ENCODE measurements at regions not wholly inside any gene's neighbourhood (a gene's known extent, or its start where the extent isn't known, plus 50 kb on each side); places are given as distances from the start of the nearest gene placed in this dataset.

GRCh38 chr1:29650041-29650400, 413.7 kb downstream of the PTPRU start:
- peaks cover 0 to 3% (median 0%) of the 10 kb centered on the region in 7 donors for H3K9me3 Mint-ChIP-seq
- no peaks in the 10 kb centered on the region for H3K27me3 ChIP-seq (ENCODE audit: control insufficient read depth, insufficient read depth, low read length)
- no peaks in the 10 kb centered on the region for H3K36me3 Mint-ChIP-seq
- no peaks in the 10 kb centered on the region for H3K4me1 Mint-ChIP-seq
- H3K4me1 ChIP-seq (ENCODE audit: control insufficient read depth, insufficient read depth, low read length, poor library complexity, severe bottlenecking) = no peaks in the 10 kb centered on the region
- H3K27ac Mint-ChIP-seq = no peak overlapping the region
- H3K4me3 ChIP-seq (ENCODE audit: low read depth, low read length) = no peak overlapping the region
- H3K9me3 ChIP-seq (ENCODE audit: control insufficient read depth in 2 of 2, low read length in 2 of 2) = no peaks in the 10 kb centered on the region
- no peak for ATAC-seq (ENCODE audit: low read depth in 2 of 2)
- H3K36me3 ChIP-seq (ENCODE audit: control insufficient read depth, insufficient read depth, low read length) = no peaks in the 10 kb centered on the region
- DNase-seq = no peak
- H3K27ac ChIP-seq (ENCODE audit: insufficient read depth, low read length, poor library complexity, severe bottlenecking) = no peak overlapping the region
- peaks cover 4% of the 10 kb centered on the region for H3K27me3 Mint-ChIP-seq
- H3K4me3 Mint-ChIP-seq = no peak overlapping the region

- DNase-seq (no peak), ATAC-seq (ENCODE audit: low read depth in 2 of 2) (no peak)
- Mint-ChIP-seq H3K27me3 (peaks cover 4% of the 10 kb centered on the region), H3K4me3 (no peak overlapping the region), H3K36me3 (no peaks in the 10 kb centered on the region), H3K27ac (no peak overlapping the region), H3K4me1 (no peaks in the 10 kb centered on the region), H3K9me3 (peaks cover 0 to 3% (median 0%) of the 10 kb centered on the region in 7 donors)
- Histone ChIP-seq H3K4me3 (ENCODE audit: low read depth, low read length) (no peak overlapping the region), H3K4me1 (ENCODE audit: control insufficient read depth, insufficient read depth, low read length, poor library complexity, severe bottlenecking) (no peaks in the 10 kb centered on the region), H3K9me3 (ENCODE audit: control insufficient read depth in 2 of 2, low read length in 2 of 2) (no peaks in the 10 kb centered on the region), H3K36me3 (ENCODE audit: control insufficient read depth, insufficient read depth, low read length) (no peaks in the 10 kb centered on the region), H3K27me3 (ENCODE audit: control insufficient read depth, insufficient read depth, low read length) (no peaks in the 10 kb centered on the region), H3K27ac (ENCODE audit: insufficient read depth, low read length, poor library complexity, severe bottlenecking) (no peak overlapping the region)
Observed at GRCh38 chr1:29649189-29650040, 413.1 kb downstream of the PTPRU start.

- H3K4me3 ChIP-seq (ENCODE audit: low read depth, low read length) = no peak overlapping the region
- H3K36me3 ChIP-seq (ENCODE audit: control insufficient read depth, insufficient read depth, low read length) = no peaks in the 10 kb centered on the region
- DNase-seq = no peak
- no peak overlapping the region for H3K27ac ChIP-seq (ENCODE audit: insufficient read depth, low read length, poor library complexity, severe bottlenecking)
- Mint-ChIP-seq H3K36me3 (no peaks in the 10 kb centered on the region), H3K4me3 (no peak overlapping the region), H3K9me3 (peaks cover 0 to 3% (median 0%) of the 10 kb centered on the region in 7 donors), H3K4me1 (no peaks in the 10 kb centered on the region), H3K27me3 (peaks cover 4% of the 10 kb centered on the region), H3K27ac (no peak overlapping the region)
- H3K4me1 ChIP-seq (ENCODE audit: control insufficient read depth, insufficient read depth, low read length, poor library complexity, severe bottlenecking) = no peaks in the 10 kb centered on the region
- H3K27me3 ChIP-seq (ENCODE audit: control insufficient read depth, insufficient read depth, low read length) = no peaks in the 10 kb centered on the region
- no peak for ATAC-seq (ENCODE audit: low read depth in 2 of 2)
- no peaks in the 10 kb centered on the region for H3K9me3 ChIP-seq (ENCODE audit: control insufficient read depth in 2 of 2, low read length in 2 of 2)
Observed at GRCh38 chr1:29648798-29649188, 412.5 kb downstream of the PTPRU start.

- Mint-ChIP-seq H3K9me3 (peaks cover 0 to 3% (median 0%) of the 10 kb centered on the region in 7 donors), H3K36me3 (no peaks in the 10 kb centered on the region), H3K4me1 (no peaks in the 10 kb centered on the region), H3K4me3 (no peak overlapping the region), H3K27me3 (peaks cover 4% of the 10 kb centered on the region), H3K27ac (no peak overlapping the region)
- DNase-seq = no peak
- H3K4me3 ChIP-seq (ENCODE audit: low read depth, low read length) = no peak overlapping the region
- no peaks in the 10 kb centered on the region for H3K27me3 ChIP-seq (ENCODE audit: control insufficient read depth, insufficient read depth, low read length)
- no peak for ATAC-seq (ENCODE audit: low read depth in 2 of 2)
- H3K4me1 ChIP-seq (ENCODE audit: control insufficient read depth, insufficient read depth, low read length, poor library complexity, severe bottlenecking) = no peaks in the 10 kb centered on the region
- no peaks in the 10 kb centered on the region for H3K9me3 ChIP-seq (ENCODE audit: control insufficient read depth in 2 of 2, low read length in 2 of 2)
- H3K36me3 ChIP-seq (ENCODE audit: control insufficient read depth, insufficient read depth, low read length) = no peaks in the 10 kb centered on the region
- H3K27ac ChIP-seq (ENCODE audit: insufficient read depth, low read length, poor library complexity, severe bottlenecking) = no peak overlapping the region
Observed at GRCh38 chr1:29648026-29648425, 411.7 kb downstream of the PTPRU start.

- ATAC-seq (ENCODE audit: low read depth in 2 of 2) (no peak), DNase-seq (no peak)
- Mint-ChIP-seq H3K36me3 (no peaks in the 10 kb centered on the region), H3K4me1 (no peaks in the 10 kb centered on the region), H3K4me3 (no peak overlapping the region), H3K9me3 (peaks cover 0 to 3% (median 0%) of the 10 kb centered on the region in 7 donors), H3K27me3 (peaks cover 4% of the 10 kb centered on the region), H3K27ac (no peak overlapping the region)
- H3K4me1 ChIP-seq (ENCODE audit: control insufficient read depth, insufficient read depth, low read length, poor library complexity, severe bottlenecking) = no peaks in the 10 kb centered on the region
- H3K36me3 ChIP-seq (ENCODE audit: control insufficient read depth, insufficient read depth, low read length) = no peaks in the 10 kb centered on the region
- no peaks in the 10 kb centered on the region for H3K27me3 ChIP-seq (ENCODE audit: control insufficient read depth, insufficient read depth, low read length)
- no peak overlapping the region for H3K27ac ChIP-seq (ENCODE audit: insufficient read depth, low read length, poor library complexity, severe bottlenecking)
- no peak overlapping the region for H3K4me3 ChIP-seq (ENCODE audit: low read depth, low read length)
- no peaks in the 10 kb centered on the region for H3K9me3 ChIP-seq (ENCODE audit: control insufficient read depth in 2 of 2, low read length in 2 of 2)
Observed at GRCh38 chr1:29647581-29647980, 411.3 kb downstream of the PTPRU start.

- Histone ChIP-seq H3K36me3 (ENCODE audit: control insufficient read depth, insufficient read depth, low read length) (no peaks in the 10 kb centered on the region), H3K4me3 (ENCODE audit: low read depth, low read length) (no peak overlapping the region), H3K9me3 (ENCODE audit: control insufficient read depth in 2 of 2, low read length in 2 of 2) (no peaks in the 10 kb centered on the region), H3K27ac (ENCODE audit: insufficient read depth, low read length, poor library complexity, severe bottlenecking) (no peak overlapping the region), H3K27me3 (ENCODE audit: control insufficient read depth, insufficient read depth, low read length) (no peaks in the 10 kb centered on the region), H3K4me1 (ENCODE audit: control insufficient read depth, insufficient read depth, low read length, poor library complexity, severe bottlenecking) (no peaks in the 10 kb centered on the region)
- no peak overlapping the region for H3K27ac Mint-ChIP-seq
- DNase-seq (no peak), ATAC-seq (ENCODE audit: low read depth in 2 of 2) (no peak)
- no peaks in the 10 kb centered on the region for H3K36me3 Mint-ChIP-seq
- H3K4me1 Mint-ChIP-seq = no peaks in the 10 kb centered on the region
- peaks cover 0 to 3% (median 0%) of the 10 kb centered on the region in 7 donors for H3K9me3 Mint-ChIP-seq
- no peak overlapping the region for H3K4me3 Mint-ChIP-seq
- peaks cover 4% of the 10 kb centered on the region for H3K27me3 Mint-ChIP-seq
Observed at GRCh38 chr1:29646161-29646775, 409.9 kb downstream of the PTPRU start.

GRCh38 chr1:29645586-29645985, 409.3 kb downstream of the PTPRU start:
- no peaks in the 10 kb centered on the region for H3K36me3 ChIP-seq (ENCODE audit: control insufficient read depth, insufficient read depth, low read length)
- no peak overlapping the region for H3K4me3 Mint-ChIP-seq
- H3K27ac Mint-ChIP-seq = no peak overlapping the region
- H3K36me3 Mint-ChIP-seq = no peaks in the 10 kb centered on the region
- DNase-seq (no peak), ATAC-seq (ENCODE audit: low read depth in 2 of 2) (no peak)
- no peaks in the 10 kb centered on the region for H3K27me3 ChIP-seq (ENCODE audit: control insufficient read depth, insufficient read depth, low read length)
- H3K4me1 ChIP-seq (ENCODE audit: control insufficient read depth, insufficient read depth, low read length, poor library complexity, severe bottlenecking) = no peaks in the 10 kb centered on the region
- H3K4me3 ChIP-seq (ENCODE audit: low read depth, low read length) = no peak overlapping the region
- H3K9me3 ChIP-seq (ENCODE audit: control insufficient read depth in 2 of 2, low read length in 2 of 2) = no peaks in the 10 kb centered on the region
- peaks cover 0 to 1% (median 0%) of the 10 kb centered on the region in 7 donors for H3K9me3 Mint-ChIP-seq
- H3K27me3 Mint-ChIP-seq = peaks cover 4% of the 10 kb centered on the region
- H3K27ac ChIP-seq (ENCODE audit: insufficient read depth, low read length, poor library complexity, severe bottlenecking) = no peak overlapping the region
- no peaks in the 10 kb centered on the region for H3K4me1 Mint-ChIP-seq

GRCh38 chr1:29644812-29645211, 408.5 kb downstream of the PTPRU start:
- Histone ChIP-seq H3K27me3 (ENCODE audit: control insufficient read depth, insufficient read depth, low read length) (no peaks in the 10 kb centered on the region), H3K27ac (ENCODE audit: insufficient read depth, low read length, poor library complexity, severe bottlenecking) (no peak overlapping the region), H3K4me3 (ENCODE audit: low read depth, low read length) (no peak overlapping the region), H3K4me1 (ENCODE audit: control insufficient read depth, insufficient read depth, low read length, poor library complexity, severe bottlenecking) (no peaks in the 10 kb centered on the region), H3K9me3 (ENCODE audit: control insufficient read depth in 2 of 2, low read length in 2 of 2) (no peaks in the 10 kb centered on the region), H3K36me3 (ENCODE audit: control insufficient read depth, insufficient read depth, low read length) (no peaks in the 10 kb centered on the region)
- DNase-seq (no peak), ATAC-seq (ENCODE audit: low read depth in 2 of 2) (no peak)
- no peaks in the 10 kb centered on the region for H3K4me1 Mint-ChIP-seq
- peaks cover 4% of the 10 kb centered on the region for H3K27me3 Mint-ChIP-seq
- no peaks in the 10 kb centered on the region for H3K36me3 Mint-ChIP-seq
- peaks cover 0 to 1% (median 0%) of the 10 kb centered on the region in 7 donors for H3K9me3 Mint-ChIP-seq
- no peak overlapping the region for H3K4me3 Mint-ChIP-seq
- H3K27ac Mint-ChIP-seq = no peak overlapping the region
